ENCODE measurements at regions not wholly inside any gene's neighbourhood (a gene's known extent, or its start where the extent isn't known, plus 50 kb on each side); places are given as distances from the start of the nearest gene placed in this dataset.

DNA sequence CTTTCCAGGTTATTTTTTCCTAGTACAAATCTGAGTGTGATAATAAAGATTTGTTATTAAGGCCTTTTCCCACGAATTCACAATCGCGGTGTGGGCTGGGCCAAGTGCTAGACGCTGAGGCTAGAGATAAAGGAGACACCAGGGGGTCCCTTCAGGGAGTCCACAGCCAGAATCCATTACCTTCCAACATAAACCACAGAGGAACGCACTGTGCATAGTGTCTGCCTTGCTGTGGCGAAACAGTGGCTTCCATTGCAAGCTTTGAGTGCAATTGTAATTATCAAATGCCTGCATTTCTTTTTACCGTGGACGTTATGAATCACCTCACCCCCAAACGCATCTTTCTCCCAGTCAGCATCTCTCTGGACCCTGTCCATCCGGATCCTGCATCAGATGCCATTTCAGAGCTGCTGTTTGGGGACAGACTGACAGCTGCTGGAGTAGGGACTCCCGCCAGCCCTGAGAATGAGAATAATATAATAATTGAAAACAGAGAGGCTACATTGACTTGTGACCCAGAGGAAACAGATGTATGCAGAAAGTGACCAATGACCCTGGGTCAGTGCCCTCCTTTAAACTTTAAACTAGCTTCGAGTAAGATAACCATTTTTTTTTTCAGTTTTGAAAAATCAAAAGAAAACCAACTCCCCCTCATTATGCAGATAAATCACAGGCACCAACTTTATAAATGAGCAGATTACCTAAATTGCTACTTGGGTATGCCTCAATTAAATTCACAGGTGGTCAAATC, 456.2 kb upstream of the NRP1 start:
- TF ChIP-seq CTCF (conservative IDR thresholded peaks at IDR 0.05; ENCODE audit: low read depth, low read length) (no peak), EZH2 (IDR thresholded peaks at IDR 0.05; ENCODE audit: borderline replicate concordance, low read depth, low read length, poor library complexity, severe bottlenecking) (no peak)
